Mesothelial cell of epicardium (in vitro differentiated cells): ENCODE measurements at regions not wholly inside any gene's neighbourhood (a gene's known extent, or its start where the extent isn't known, plus 50 kb on each side); places are given as distances from the start of the nearest gene placed in this dataset.

Source experiments
- DNase-seq, 2 experiments: peaks; one replicate each; pipeline ENCODE4 v3.0.0; 2021; ENCODE audit warnings: low spot score in 2 of 2; ENCODE audit not compliant: unreplicated experiment in 2 of 2
- H3K27ac Mint-ChIP-seq: 2 replicates; pipeline ENCODE4 v1.8.0; 2021; ENCODE audit warnings: mixed read lengths
- H3K27me3 Mint-ChIP-seq: 2 replicates; pipeline ENCODE4 v1.8.0; 2021; ENCODE audit warnings: low read depth, mixed read lengths
- H3K36me3 Mint-ChIP-seq: 2 replicates; pipeline ENCODE4 v1.8.0; 2021; ENCODE audit warnings: mixed read lengths
- H3K4me1 Mint-ChIP-seq: 2 replicates; pipeline ENCODE4 v1.8.0; 2021; ENCODE audit warnings: mixed read lengths
- H3K4me3 Mint-ChIP-seq: 2 replicates; pipeline ENCODE4 v1.8.0; 2021; ENCODE audit warnings: mild to moderate bottlenecking, moderate library complexity, mixed read lengths
- H3K9me3 Mint-ChIP-seq: 2 replicates; pipeline ENCODE4 v1.8.0; 2021; ENCODE audit warnings: mixed read lengths
- CTCF ChIP-seq: fragments of 200-600 bp; sonication (generic); IDR thresholded peaks from one replicate; pipeline ENCODE4 v1.5.0; 2021; ENCODE audit warnings: antibody characterized with exemption; ENCODE audit not compliant: unreplicated experiment

GRCh38 chr12:63276537-63277365 lies 125.8 kb upstream of the AVPR1A start:
- no peaks in the 10 kb centered on the region for H3K4me1 Mint-ChIP-seq
- peak; percentile 35 for TF ChIP-seq CTCF
- no peak for DNase-seq
- no peak overlapping the region for H3K27ac Mint-ChIP-seq
- H3K9me3 Mint-ChIP-seq = peaks cover 3% of the 10 kb centered on the region
- H3K36me3 Mint-ChIP-seq = no peaks in the 10 kb centered on the region
- H3K27me3 Mint-ChIP-seq = peaks cover 2% of the 10 kb centered on the region
- H3K4me3 Mint-ChIP-seq = no peak overlapping the region

GRCh38 chr12:63266988-63267387 lies 116.0 kb upstream of the AVPR1A start:
- no peak overlapping the region for H3K27ac Mint-ChIP-seq
- DNase-seq = no peak
- no peaks in the 10 kb centered on the region for H3K4me1 Mint-ChIP-seq
- TF ChIP-seq CTCF = no peak
- no peaks in the 10 kb centered on the region for H3K36me3 Mint-ChIP-seq
- no peak overlapping the region for H3K4me3 Mint-ChIP-seq
- H3K9me3 Mint-ChIP-seq = peaks cover 40% of the 10 kb centered on the region
- H3K27me3 Mint-ChIP-seq = no peaks in the 10 kb centered on the region

GRCh38 chr12:63264629-63265028 lies 113.6 kb upstream of the AVPR1A start:
- TF ChIP-seq CTCF = no peak
- DNase-seq = no peak
- Mint-ChIP-seq H3K4me3 (no peak overlapping the region), H3K4me1 (no peaks in the 10 kb centered on the region), H3K27ac (no peak overlapping the region), H3K27me3 (no peaks in the 10 kb centered on the region), H3K9me3 (peaks cover 33% of the 10 kb centered on the region), H3K36me3 (no peaks in the 10 kb centered on the region)

GRCh38 chr12:63250486-63250885 lies 99.5 kb upstream of the AVPR1A start:
- Mint-ChIP-seq H3K27me3 (peaks cover 2% of the 10 kb centered on the region), H3K36me3 (no peaks in the 10 kb centered on the region), H3K4me1 (no peaks in the 10 kb centered on the region), H3K27ac (no peak overlapping the region), H3K4me3 (no peak overlapping the region), H3K9me3 (peaks cover 2% of the 10 kb centered on the region)
- no peak for DNase-seq
- TF ChIP-seq CTCF = no peak

- TF ChIP-seq CTCF = no peak
- peaks cover 24% of the 10 kb centered on the region for H3K9me3 Mint-ChIP-seq
- no peak for DNase-seq
- H3K4me3 Mint-ChIP-seq = no peak overlapping the region
- no peak overlapping the region for H3K27ac Mint-ChIP-seq
- H3K36me3 Mint-ChIP-seq = no peaks in the 10 kb centered on the region
- no peaks in the 10 kb centered on the region for H3K4me1 Mint-ChIP-seq
- H3K27me3 Mint-ChIP-seq = no peaks in the 10 kb centered on the region
Measured at GRCh38 chr12:63238892-63239291, 87.9 kb upstream of the AVPR1A start.
